DND-41 (cell line): ENCODE measurements at regions not wholly inside any gene's neighbourhood (a gene's known extent, or its start where the extent isn't known, plus 50 kb on each side); places are given as distances from the start of the nearest gene placed in this dataset.

Experiments
- ATAC-seq: fragments of 200-7000 bp; cut with Tn5 transposase; 3 replicates; pipeline ENCODE4 v1.9.1; 2021; ENCODE audit warnings: low read depth; ENCODE audit not compliant: insufficient read depth
- DNase-seq: peaks from one replicate; pipeline ENCODE4 v3.0.0-alpha.2; 2020
- H2AFZ ChIP-seq: 2 replicates; pipeline ENCODE4 v1.6.0; 2012; ENCODE audit warnings: low read depth, low read length
- H3K27ac ChIP-seq: 2 replicates; pipeline ENCODE4 v1.5.1; 2012; ENCODE audit warnings: low read length, inconsistent platforms
- H3K27me3 ChIP-seq: fragments of 200-600 bp; sonication (generic); 2 replicates; pipeline ENCODE4 v1.6.0; 2012; ENCODE audit warnings: low read length, mild to moderate bottlenecking, inconsistent platforms; ENCODE audit not compliant: insufficient read depth, poor library complexity
- H3K36me3 ChIP-seq: 2 replicates; pipeline ENCODE4 v1.5.1; 2012; ENCODE audit warnings: low read length, inconsistent platforms; ENCODE audit not compliant: insufficient read depth
- H3K4me1 ChIP-seq: 2 replicates; pipeline ENCODE4 v1.5.1; 2012; ENCODE audit warnings: mild to moderate bottlenecking, low read length; ENCODE audit not compliant: insufficient read depth
- H3K4me2 ChIP-seq: 2 replicates; pipeline ENCODE4 v1.6.0; 2012; ENCODE audit warnings: mild to moderate bottlenecking, moderate library complexity, low read length, inconsistent platforms; ENCODE audit not compliant: insufficient read depth
- H3K4me3 ChIP-seq, 2 experiments: fragments of 200-600 bp in 1 of 2; shearing (Covaris generic) in 1 of 2; 2 replicates each; pipeline ENCODE4 v1.5.1; 2012 to 2016; ENCODE audit warnings: inconsistent platforms in 2 of 2, low read length in 2 of 2, mild to moderate bottlenecking in 2 of 2, low read depth in 1 of 2, moderate library complexity in 1 of 2
- H3K79me2 ChIP-seq: 2 replicates; pipeline ENCODE4 v1.6.0; 2012; ENCODE audit warnings: low read length, inconsistent platforms; ENCODE audit not compliant: insufficient read depth
- H3K9ac ChIP-seq: 2 replicates; pipeline ENCODE4 v1.6.0; 2012; ENCODE audit warnings: low read depth, mild to moderate bottlenecking, inconsistent platforms, low read length, moderate library complexity
- H3K9me3 ChIP-seq: 2 replicates; pipeline ENCODE4 v1.5.1; 2012; ENCODE audit warnings: low read length, moderate library complexity, mild to moderate bottlenecking, inconsistent platforms; ENCODE audit not compliant: insufficient read depth, severe bottlenecking
- H4K20me1 ChIP-seq: 2 replicates; pipeline ENCODE4 v1.6.0; 2012; ENCODE audit warnings: low read length; ENCODE audit not compliant: insufficient read depth
- CTCF ChIP-seq: IDR thresholded peaks from 2 replicates; pipeline ENCODE4 v1.5.1; 2012; ENCODE audit warnings: borderline replicate concordance, low read length, moderate library complexity, mild to moderate bottlenecking; ENCODE audit not compliant: poor library complexity, severe bottlenecking; ENCODE audit errors: extremely low read depth
- EZH2 ChIP-seq: IDR thresholded peaks from 3 replicates; pipeline ENCODE4 v1.6.1; 2012; ENCODE audit warnings: borderline replicate concordance, low read depth, mild to moderate bottlenecking, moderate library complexity, low read length, inconsistent platforms; ENCODE audit not compliant: severe bottlenecking

- H3K79me2 ChIP-seq: no peaks in the 10 kb centered on the region
- TF ChIP-seq CTCF (no peak), EZH2 (no peak)
- no peaks in the 10 kb centered on the region for H3K9me3 ChIP-seq
- H3K9ac ChIP-seq: no peak overlapping the region
- no peak for ATAC-seq
- H4K20me1 ChIP-seq: no peaks in the 10 kb centered on the region
- no peaks in the 10 kb centered on the region for H3K36me3 ChIP-seq
- no peak for DNase-seq
- peaks cover 6% of the 10 kb centered on the region for H3K27me3 ChIP-seq
- H3K4me3 ChIP-seq: no peak overlapping the region
- no peak overlapping the region for H2AFZ ChIP-seq
- no peak overlapping the region for H3K4me2 ChIP-seq
- H3K27ac ChIP-seq: no peak overlapping the region
- no peaks in the 10 kb centered on the region for H3K4me1 ChIP-seq
Measured at GRCh38 chr7:86981127-86981526, 78.3 kb downstream of the ELAPOR2 start.

DNA sequence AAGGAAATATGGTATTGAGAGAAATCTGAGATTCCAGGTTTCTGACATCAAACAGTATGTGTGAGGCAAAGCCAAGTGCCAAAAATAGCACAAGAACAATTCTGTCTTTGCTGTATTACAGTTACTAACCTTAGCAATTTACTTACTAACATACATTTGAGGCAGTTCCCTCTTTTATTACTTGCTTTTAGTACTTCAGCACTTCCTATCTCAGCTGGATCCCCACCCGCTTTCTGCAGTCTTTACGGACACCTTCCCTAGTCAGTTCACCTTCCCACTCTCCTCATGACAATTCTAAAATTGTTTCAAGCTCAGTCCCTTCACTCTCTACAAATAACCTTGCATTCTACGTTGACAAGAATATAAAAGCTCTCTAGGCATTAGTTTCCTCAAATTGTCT lies 79.2 kb downstream of the ELAPOR2 start:
- TF ChIP-seq CTCF (no peak), EZH2 (no peak)
- H3K9ac ChIP-seq: no peak overlapping the region
- H3K36me3 ChIP-seq: no peaks in the 10 kb centered on the region
- H3K27me3 ChIP-seq: peaks cover 6% of the 10 kb centered on the region
- no peak overlapping the region for H2AFZ ChIP-seq
- no peak overlapping the region for H3K4me3 ChIP-seq
- H4K20me1 ChIP-seq: no peaks in the 10 kb centered on the region
- no peaks in the 10 kb centered on the region for H3K79me2 ChIP-seq
- no peak overlapping the region for H3K27ac ChIP-seq
- ATAC-seq (no peak), DNase-seq (no peak)
- H3K4me1 ChIP-seq: no peaks in the 10 kb centered on the region
- no peaks in the 10 kb centered on the region for H3K9me3 ChIP-seq
- H3K4me2 ChIP-seq: no peak overlapping the region

DNA sequence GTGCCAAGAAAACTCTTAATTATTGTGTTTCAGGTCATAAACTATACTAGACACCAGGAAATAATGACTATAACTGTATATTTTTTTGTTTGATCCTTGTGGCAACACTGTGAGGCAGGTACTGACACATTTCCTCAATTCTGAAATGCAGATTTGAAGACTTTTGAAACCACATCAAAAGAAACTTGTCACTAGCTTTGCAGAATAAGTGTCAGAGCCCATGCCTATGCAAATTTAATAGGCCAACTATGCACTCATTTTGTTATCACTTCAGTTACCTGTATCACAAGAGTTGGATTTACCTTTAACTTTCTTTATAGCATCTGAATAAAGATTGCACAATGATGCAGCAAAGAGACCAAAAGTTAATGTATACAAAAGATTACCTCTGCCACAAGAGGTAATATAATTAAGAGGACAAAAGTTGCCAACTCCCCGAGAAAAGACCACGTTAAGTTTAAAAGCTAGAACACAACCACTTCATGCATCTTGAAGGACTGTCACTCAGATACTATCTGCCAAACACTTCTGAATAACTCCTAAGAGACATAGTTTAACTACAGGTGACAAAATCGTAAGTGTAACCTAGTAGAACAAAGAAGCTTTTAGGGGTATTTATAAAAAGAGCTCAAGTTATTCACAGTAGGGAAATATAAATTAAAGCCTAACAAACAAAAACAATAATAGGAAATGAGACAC lies 80.5 kb downstream of the ELAPOR2 start:
- ATAC-seq: peak; percentile 84
- Histone ChIP-seq H3K36me3 (no peaks in the 10 kb centered on the region), H3K9ac (no peak overlapping the region), H3K4me3 (no peak overlapping the region), H3K4me1 (no peaks in the 10 kb centered on the region), H4K20me1 (no peaks in the 10 kb centered on the region), H3K4me2 (no peak overlapping the region), H3K9me3 (no peaks in the 10 kb centered on the region), H2AFZ (no peak overlapping the region), H3K27me3 (peaks cover 6% of the 10 kb centered on the region), H3K27ac (no peak overlapping the region), H3K79me2 (no peaks in the 10 kb centered on the region)
- DNase-seq: no peak
- no peak for TF ChIP-seq CTCF
- no peak for TF ChIP-seq EZH2
